Mammary epithelial cell (primary cell): ENCODE measurements at regions not wholly inside any gene's neighbourhood (a gene's known extent, or its start where the extent isn't known, plus 50 kb on each side); places are given as distances from the start of the nearest gene placed in this dataset.

Experiments
- CTCF ChIP-seq, 2 donors: IDR thresholded peaks in 1 of 2; conservative IDR thresholded peaks in 1 of 2; 2 replicates each; pipeline ENCODE4 v1.5.1; 2011 to 2012; ENCODE audit warnings: inconsistent platforms in 2 of 2, low read length in 2 of 2, mild to moderate bottlenecking in 2 of 2, control low read depth in 1 of 2, low read depth in 1 of 2; ENCODE audit not compliant: insufficient read depth in 1 of 2; ENCODE audit errors: extremely low read depth in 1 of 2
- EZH2 ChIP-seq: IDR thresholded peaks from 2 replicates; pipeline ENCODE4 v1.6.1; 2012; ENCODE audit warnings: low read length, inconsistent platforms, borderline replicate concordance

GRCh38 chr3:30131191-30131590 is 475.2 kb upstream of the TGFBR2 start:
- TF ChIP-seq CTCF (conservative IDR thresholded peaks at IDR 0.05 in 1 of 2, IDR thresholded peaks at IDR 0.05 in 1 of 2; ENCODE audit: extremely low read depth in 1 of 2, insufficient read depth in 1 of 2, low read depth in 1 of 2, low read length in 2 of 2) (no peak), EZH2 (no peak)
